HG03378 (cell line): ENCODE measurements at regions not wholly inside any gene's neighbourhood (a gene's known extent, or its start where the extent isn't known, plus 50 kb on each side); places are given as distances from the start of the nearest gene placed in this dataset.
A peak's percentile ranks its signal among the peaks of the same experiment; 100 is the strongest.

Experiments
- ATAC-seq: cut with Tn5 transposase; IDR thresholded peaks from one replicate; pipeline ENCODE4 v1.9.1; 2021; ENCODE audit warnings: mild to moderate bottlenecking, moderate library complexity; ENCODE audit not compliant: unreplicated experiment

- ATAC-seq, result peak; percentile 71
Measured at GRCh38 chr9:115209601-115210306, 91.8 kb upstream of the TNC start.

GRCh38 chr9:115210699-115211098 lies 92.7 kb upstream of the TNC start:
- ATAC-seq, result no peak

GRCh38 chr9:115211413-115212124 lies 93.6 kb upstream of the TNC start:
- ATAC-seq, result peak; percentile 57

GRCh38 chr9:115212125-115212605 lies 94.2 kb upstream of the TNC start:
- no peak for ATAC-seq

GRCh38 chr9:115212832-115213231 lies 94.9 kb upstream of the TNC start:
- no peak for ATAC-seq

GRCh38 chr9:115213818-115214334 lies 95.9 kb upstream of the TNC start:
- ATAC-seq, result no peak

GRCh38 chr9:115216873-115217272 lies 98.9 kb upstream of the TNC start:
- no peak for ATAC-seq

- ATAC-seq, result no peak
Measured at GRCh38 chr9:115220319-115221005, 102.5 kb upstream of the TNC start.

GRCh38 chr9:115223471-115223870 lies 105.5 kb upstream of the TNC start:
- ATAC-seq, result no peak

GRCh38 chr9:115225459-115226116 lies 107.6 kb upstream of the TNC start:
- no peak for ATAC-seq

- no peak for ATAC-seq
Measured at GRCh38 chr9:115226152-115226551, 108.2 kb upstream of the TNC start.

GRCh38 chr9:115229496-115229895 lies 111.5 kb upstream of the TNC start:
- no peak for ATAC-seq

GRCh38 chr9:115230924-115231515 lies 113.1 kb upstream of the TNC start:
- ATAC-seq, result no peak

GRCh38 chr9:115232181-115232774 lies 114.3 kb upstream of the TNC start:
- ATAC-seq, result no peak

GRCh38 chr9:115234094-115234493 lies 116.1 kb upstream of the TNC start:
- ATAC-seq, result peak; percentile 82

GRCh38 chr9:115235221-115235620 lies 117.3 kb upstream of the TNC start:
- no peak for ATAC-seq

- ATAC-seq, result no peak
Measured at GRCh38 chr9:115237385-115237998, 119.5 kb upstream of the TNC start.

GRCh38 chr9:115240676-115241075 lies 122.7 kb upstream of the TNC start:
- ATAC-seq, result no peak

GRCh38 chr9:115241641-115242040 lies 123.7 kb upstream of the TNC start:
- no peak for ATAC-seq

GRCh38 chr9:115249488-115249887 lies 131.5 kb upstream of the TNC start:
- ATAC-seq, result no peak
